CD8-positive, alpha-beta memory T cell (primary cell): ENCODE measurements at regions not wholly inside any gene's neighbourhood (a gene's known extent, or its start where the extent isn't known, plus 50 kb on each side); places are given as distances from the start of the nearest gene placed in this dataset.

ENCODE experiments used
- CTCF ChIA-PET: fragments of 350-600 bp; sonication (Branson Sonifier 250); formaldehyde crosslinking; loops from one replicate; lab custom pipeline; 2021; ENCODE audit warnings: antibody characterized with exemption; lab: Charles Lee
- POLR2A ChIA-PET: fragments of 350-600 bp; sonication (Branson Sonifier 250); formaldehyde crosslinking; loops from one replicate; lab custom pipeline; 2021; ENCODE audit warnings: antibody characterized with exemption; lab: Charles Lee
- DNase-seq, 5 donors: peaks; one replicate each; pipeline versions ENCODE4 v3.0.0 to v3.0.0-alpha.2; 2020 to 2022; ENCODE audit warnings: mixed read lengths in 1 of 5
- H3K27ac ChIP-seq: one replicate; pipeline ENCODE4 v1.7.0; 2013; ENCODE audit warnings: low read depth, mild to moderate bottlenecking, low read length, moderate library complexity
- H3K27me3 ChIP-seq: 2 replicates; pipeline ENCODE4 v1.7.0; 2013; ENCODE audit warnings: low read length, mild to moderate bottlenecking; ENCODE audit not compliant: insufficient read depth, poor library complexity, severe bottlenecking
- H3K36me3 ChIP-seq: 2 replicates; pipeline ENCODE4 v1.7.0; 2013; ENCODE audit warnings: mild to moderate bottlenecking, low read length, moderate library complexity; ENCODE audit not compliant: insufficient read depth
- H3K4me1 ChIP-seq: 2 replicates; pipeline ENCODE4 v1.7.0; 2013; ENCODE audit warnings: mild to moderate bottlenecking, low read length, moderate library complexity; ENCODE audit not compliant: insufficient read depth
- H3K4me3 ChIP-seq: 2 replicates; pipeline ENCODE4 v1.7.0; 2013; ENCODE audit warnings: mild to moderate bottlenecking, low read length
- H3K9me3 ChIP-seq: 2 replicates; pipeline ENCODE4 v1.7.0; 2013; ENCODE audit warnings: mild to moderate bottlenecking, low read length
- H3K27ac Mint-ChIP-seq, 8 donors: one replicate each; pipeline ENCODE4 v1.8.0; 2020 to 2021; ENCODE audit warnings: mixed read lengths in 8 of 8, mild to moderate bottlenecking in 6 of 8, inconsistent platforms in 3 of 8, moderate library complexity in 3 of 8
- H3K27me3 Mint-ChIP-seq, 2 donors: one replicate each; pipeline ENCODE4 v1.8.0; 2020 to 2021; ENCODE audit warnings: mixed read lengths in 2 of 2, mild to moderate bottlenecking in 1 of 2, moderate library complexity in 1 of 2
- H3K36me3 Mint-ChIP-seq, 3 donors: one replicate each; pipeline ENCODE4 v1.8.0; 2020 to 2021; ENCODE audit warnings: mixed read lengths in 3 of 3, inconsistent platforms in 1 of 3, mild to moderate bottlenecking in 1 of 3
- H3K4me1 Mint-ChIP-seq, 3 donors: one replicate each; pipeline ENCODE4 v1.8.0; 2020 to 2021; ENCODE audit warnings: mixed read lengths in 3 of 3, inconsistent platforms in 1 of 3, mild to moderate bottlenecking in 1 of 3
- H3K4me3 Mint-ChIP-seq, 7 donors: one replicate each; pipeline ENCODE4 v1.8.0; 2020 to 2021; ENCODE audit warnings: mixed read lengths in 7 of 7, mild to moderate bottlenecking in 6 of 7, moderate library complexity in 4 of 7, inconsistent platforms in 2 of 7
- H3K9me3 Mint-ChIP-seq, 5 donors: one replicate each; pipeline ENCODE4 v1.8.0; 2020 to 2022; ENCODE audit warnings: mixed read lengths in 5 of 5, mild to moderate bottlenecking in 3 of 5, moderate library complexity in 2 of 5, inconsistent platforms in 1 of 5

- Mint-ChIP-seq H3K4me3 (no peak overlapping the region), H3K27ac (no peak overlapping the region), H3K4me1 (no peaks in the 10 kb centered on the region), H3K36me3 (no peaks in the 10 kb centered on the region), H3K27me3 (no peaks in the 10 kb centered on the region), H3K9me3 (peaks cover 0 to 3% (median 0%) of the 10 kb centered on the region in 5 donors)
- DNase-seq: no peak
- H3K4me3 ChIP-seq: no peak overlapping the region
- no peaks in the 10 kb centered on the region for H3K27me3 ChIP-seq
- ChIA-PET CTCF (no interaction called here), POLR2A (no interaction called here)
- no peaks in the 10 kb centered on the region for H3K4me1 ChIP-seq
- no peaks in the 10 kb centered on the region for H3K9me3 ChIP-seq
- no peaks in the 10 kb centered on the region for H3K36me3 ChIP-seq
- no peak overlapping the region for H3K27ac ChIP-seq
These were observed 603.3 kb downstream of the TSN start for GRCh38 chr2:122358729-122359128.

GRCh38 chr2:122363885-122364284 lies 608.4 kb downstream of the TSN start:
- Mint-ChIP-seq H3K4me1 (no peaks in the 10 kb centered on the region), H3K27me3 (no peaks in the 10 kb centered on the region), H3K9me3 (no peaks in the 10 kb centered on the region), H3K36me3 (no peaks in the 10 kb centered on the region), H3K27ac (no peak overlapping the region), H3K4me3 (no peak overlapping the region)
- ChIA-PET CTCF (no interaction called here), POLR2A (no interaction called here)
- DNase-seq: no peak
- no peaks in the 10 kb centered on the region for H3K9me3 ChIP-seq
- H3K27ac ChIP-seq: no peak overlapping the region
- no peaks in the 10 kb centered on the region for H3K4me1 ChIP-seq
- no peaks in the 10 kb centered on the region for H3K27me3 ChIP-seq
- no peaks in the 10 kb centered on the region for H3K36me3 ChIP-seq
- no peak overlapping the region for H3K4me3 ChIP-seq

GRCh38 chr2:122366427-122366826 lies 611.0 kb downstream of the TSN start:
- no peak overlapping the region for H3K27ac ChIP-seq
- H3K9me3 ChIP-seq: no peaks in the 10 kb centered on the region
- H3K4me1 ChIP-seq: no peaks in the 10 kb centered on the region
- no peaks in the 10 kb centered on the region for H3K36me3 ChIP-seq
- POLR2A ChIA-PET: no interaction called here
- H3K27ac Mint-ChIP-seq: no peak overlapping the region
- H3K27me3 ChIP-seq: no peaks in the 10 kb centered on the region
- H3K9me3 Mint-ChIP-seq: peaks cover 0 to 6% (median 0%) of the 10 kb centered on the region in 5 donors
- H3K4me3 ChIP-seq: no peak overlapping the region
- H3K4me1 Mint-ChIP-seq: no peaks in the 10 kb centered on the region
- H3K36me3 Mint-ChIP-seq: no peaks in the 10 kb centered on the region
- no peak overlapping the region for H3K4me3 Mint-ChIP-seq
- DNase-seq: no peak
- CTCF ChIA-PET: no interaction called here
- H3K27me3 Mint-ChIP-seq: no peaks in the 10 kb centered on the region

- Histone ChIP-seq H3K36me3 (no peaks in the 10 kb centered on the region), H3K4me3 (no peak overlapping the region), H3K27ac (no peak overlapping the region), H3K4me1 (no peaks in the 10 kb centered on the region), H3K9me3 (no peaks in the 10 kb centered on the region), H3K27me3 (no peaks in the 10 kb centered on the region)
- CTCF ChIA-PET: no interaction called here
- POLR2A ChIA-PET: no interaction called here
- Mint-ChIP-seq H3K36me3 (no peaks in the 10 kb centered on the region), H3K4me3 (no peak overlapping the region), H3K9me3 (peaks cover 0 to 8% (median 0%) of the 10 kb centered on the region in 5 donors), H3K4me1 (no peaks in the 10 kb centered on the region), H3K27ac (no peak overlapping the region), H3K27me3 (no peaks in the 10 kb centered on the region)
- DNase-seq: no peak
These were observed 611.7 kb downstream of the TSN start for GRCh38 chr2:122366969-122367645.

GRCh38 chr2:122367646-122368010 lies 612.2 kb downstream of the TSN start:
- H3K4me3 ChIP-seq: no peak overlapping the region
- H3K4me1 ChIP-seq: no peaks in the 10 kb centered on the region
- H3K27ac ChIP-seq: no peak overlapping the region
- ChIA-PET CTCF (no interaction called here), POLR2A (no interaction called here)
- no peaks in the 10 kb centered on the region for H3K27me3 ChIP-seq
- no peak for DNase-seq
- no peaks in the 10 kb centered on the region for H3K9me3 ChIP-seq
- no peaks in the 10 kb centered on the region for H3K36me3 ChIP-seq
- no peaks in the 10 kb centered on the region for H3K36me3 Mint-ChIP-seq
- no peak overlapping the region for H3K27ac Mint-ChIP-seq
- H3K27me3 Mint-ChIP-seq: no peaks in the 10 kb centered on the region
- peaks cover 0 to 13% (median 2%) of the 10 kb centered on the region in 5 donors for H3K9me3 Mint-ChIP-seq
- H3K4me3 Mint-ChIP-seq: no peak overlapping the region
- no peaks in the 10 kb centered on the region for H3K4me1 Mint-ChIP-seq

GRCh38 chr2:122368576-122369243 lies 613.3 kb downstream of the TSN start:
- H3K27ac ChIP-seq: no peak overlapping the region
- no peaks in the 10 kb centered on the region for H3K36me3 ChIP-seq
- no peak for DNase-seq
- Mint-ChIP-seq H3K27me3 (no peaks in the 10 kb centered on the region), H3K4me3 (no peak overlapping the region), H3K4me1 (no peaks in the 10 kb centered on the region), H3K36me3 (no peaks in the 10 kb centered on the region), H3K27ac (no peak overlapping the region), H3K9me3 (peaks cover 0 to 17% (median 4%) of the 10 kb centered on the region in 5 donors)
- POLR2A ChIA-PET: no interaction called here
- no peaks in the 10 kb centered on the region for H3K4me1 ChIP-seq
- H3K4me3 ChIP-seq: no peak overlapping the region
- no peaks in the 10 kb centered on the region for H3K27me3 ChIP-seq
- CTCF ChIA-PET: no interaction called here
- H3K9me3 ChIP-seq: no peaks in the 10 kb centered on the region

- POLR2A ChIA-PET: no interaction called here
- Mint-ChIP-seq H3K36me3 (no peaks in the 10 kb centered on the region), H3K9me3 (peaks cover 0 to 2% (median under 1%) of the 10 kb centered on the region in 5 donors), H3K4me1 (no peaks in the 10 kb centered on the region), H3K27me3 (peaks cover 0 to 1% of the 10 kb centered on the region in 2 donors), H3K4me3 (no peak overlapping the region), H3K27ac (no peak overlapping the region)
- no peak for DNase-seq
- H3K4me1 ChIP-seq: no peaks in the 10 kb centered on the region
- no peaks in the 10 kb centered on the region for H3K9me3 ChIP-seq
- no peaks in the 10 kb centered on the region for H3K27me3 ChIP-seq
- H3K27ac ChIP-seq: no peak overlapping the region
- H3K36me3 ChIP-seq: no peaks in the 10 kb centered on the region
- no peak overlapping the region for H3K4me3 ChIP-seq
- CTCF ChIA-PET: no interaction called here
These were observed 623.1 kb downstream of the TSN start for GRCh38 chr2:122378521-122378920.

GRCh38 chr2:122384768-122385333 lies 629.4 kb downstream of the TSN start:
- H3K4me3 Mint-ChIP-seq: no peak overlapping the region
- Histone ChIP-seq H3K9me3 (no peaks in the 10 kb centered on the region), H3K4me1 (no peaks in the 10 kb centered on the region), H3K36me3 (no peaks in the 10 kb centered on the region), H3K27ac (no peak overlapping the region), H3K27me3 (no peaks in the 10 kb centered on the region), H3K4me3 (no peak overlapping the region)
- no peak overlapping the region for H3K27ac Mint-ChIP-seq
- no peaks in the 10 kb centered on the region for H3K4me1 Mint-ChIP-seq
- POLR2A ChIA-PET: no interaction called here
- no peaks in the 10 kb centered on the region for H3K27me3 Mint-ChIP-seq
- H3K36me3 Mint-ChIP-seq: no peaks in the 10 kb centered on the region
- DNase-seq: no peak
- H3K9me3 Mint-ChIP-seq: peaks cover 3 to 10% (median 7%) of the 10 kb centered on the region in 5 donors
- CTCF ChIA-PET: no interaction called here
